ELR (cell line): ENCODE measurements at regions not wholly inside any gene's neighbourhood (a gene's known extent, or its start where the extent isn't known, plus 50 kb on each side); places are given as distances from the start of the nearest gene placed in this dataset.
"Not testable (repeated sequence)": the region's sequence is repeated elsewhere in the genome, so short reads cannot be mapped to it uniquely, and the experiment has no call there.

ENCODE experiments used
- DNase-seq: peaks from one replicate; pipeline ENCODE4 v3.0.0-alpha.2; 2015; ENCODE audit warnings: low read depth

DNA sequence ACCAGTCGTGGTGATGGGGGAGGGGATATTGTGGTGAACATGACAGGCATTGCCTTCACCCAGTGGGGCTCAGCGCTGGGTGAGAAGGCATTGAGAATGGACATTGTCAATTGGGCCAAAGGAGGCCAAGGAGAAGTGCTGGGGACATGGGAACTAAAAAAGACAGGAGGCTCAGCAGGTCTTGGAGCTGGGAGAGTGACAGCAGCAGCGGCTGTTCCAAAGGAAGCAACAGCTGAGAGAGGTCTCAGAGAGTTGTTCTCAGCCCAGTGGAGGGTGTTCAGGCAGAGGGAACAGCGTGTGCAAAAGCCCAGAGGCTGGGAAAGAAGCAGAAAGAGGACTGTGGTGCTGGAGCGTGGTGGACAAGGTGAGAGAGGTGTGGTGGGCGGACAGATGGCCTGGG, 56.6 kb upstream of the ASNS start:
- DNase-seq: not testable (repeated sequence)

DNA sequence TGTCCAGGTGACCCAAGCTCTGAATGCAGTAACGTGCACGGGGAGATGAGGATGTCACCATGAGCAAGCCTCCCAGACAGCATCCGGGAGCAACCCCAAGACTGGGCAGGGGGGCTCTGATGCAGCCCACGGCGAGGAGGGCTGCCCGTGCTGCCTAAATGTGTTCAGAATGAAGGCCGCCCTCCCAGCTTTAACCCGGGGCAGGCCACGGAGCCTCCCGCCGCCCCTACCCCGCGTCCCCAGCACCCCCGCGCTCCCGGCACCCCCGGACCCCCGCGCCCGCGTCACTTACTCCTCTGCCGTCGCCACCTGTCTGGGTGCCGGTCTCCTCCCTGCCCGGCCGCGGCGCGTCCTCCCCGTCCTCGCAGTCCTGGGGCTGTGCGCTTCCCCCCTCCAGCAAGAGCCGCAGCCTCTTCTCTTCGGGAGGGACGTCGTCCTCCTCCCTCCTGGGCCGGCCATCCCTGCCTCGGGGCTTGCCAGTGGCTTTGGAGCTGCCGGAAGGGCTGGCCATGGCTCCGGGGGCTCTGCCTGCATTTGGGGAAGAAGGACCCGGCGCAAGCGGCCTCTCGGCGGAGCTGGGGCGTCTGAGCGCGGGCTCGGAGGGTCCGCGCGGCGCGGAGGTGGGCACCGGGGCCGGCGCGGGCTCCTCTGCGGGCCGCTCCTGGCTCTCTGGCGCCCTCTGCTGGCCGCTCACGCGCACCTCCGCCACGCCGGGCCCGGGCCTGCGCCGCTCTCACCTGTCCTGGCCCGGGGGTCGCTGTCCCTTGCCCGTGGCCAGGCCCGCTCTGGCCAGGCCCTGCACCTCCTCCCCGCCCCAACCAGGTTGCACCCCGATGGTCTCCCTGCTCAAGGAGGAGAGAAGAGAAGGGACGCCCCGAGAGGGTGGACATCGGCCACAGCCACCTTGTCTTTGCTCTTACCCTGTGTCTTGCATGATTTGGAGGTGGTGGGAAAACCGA, 55.9 kb upstream of the ASNS start:
- peak; percentile 35 for DNase-seq
